ENCODE measurements at regions not wholly inside any gene's neighbourhood (a gene's known extent, or its start where the extent isn't known, plus 50 kb on each side); places are given as distances from the start of the nearest gene placed in this dataset.

DNA sequence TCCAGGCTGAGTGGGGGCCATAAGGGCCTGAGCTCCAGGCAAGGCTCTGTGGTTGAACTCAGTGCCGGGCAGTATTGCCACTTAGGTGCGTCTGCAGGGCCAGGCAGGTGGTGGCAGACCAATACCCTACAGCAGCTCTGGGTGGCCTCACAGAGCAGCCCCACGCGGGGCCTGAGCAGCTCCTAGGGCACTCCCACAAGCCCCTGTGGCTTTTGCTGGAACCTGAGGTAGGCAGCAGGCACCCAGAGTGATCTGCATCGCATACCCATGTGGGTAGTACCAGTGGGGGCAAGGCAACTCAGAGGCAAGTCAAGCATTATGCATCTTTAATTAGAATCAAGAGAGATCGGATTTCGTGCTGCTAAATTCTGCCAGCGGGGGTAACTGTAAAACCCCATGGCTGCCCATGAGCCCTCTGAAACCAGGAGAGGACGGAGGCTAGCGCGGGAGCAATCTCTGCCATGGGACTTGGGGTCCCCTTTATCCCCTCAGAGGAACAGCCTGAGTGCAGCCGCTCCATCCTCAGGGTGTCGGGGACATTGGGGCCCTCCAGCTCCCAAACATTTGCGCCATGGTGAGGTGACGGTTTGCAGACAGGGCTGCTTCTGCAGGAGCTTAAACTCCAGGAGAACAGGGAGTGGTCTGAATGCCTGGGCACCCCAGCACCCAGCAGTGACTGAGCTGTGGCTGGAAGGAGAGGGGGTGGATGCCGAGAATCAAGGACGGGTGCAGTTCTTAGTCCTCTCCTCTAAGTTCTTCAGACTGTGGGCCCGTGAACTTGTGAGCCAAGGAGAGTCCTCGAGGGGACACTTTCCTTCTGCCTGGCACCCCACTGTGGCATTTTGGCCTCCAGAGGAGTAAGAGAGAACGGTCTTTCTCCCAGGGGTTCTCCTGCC is 62.4 kb upstream of the PCSK6 start:
- DNase-seq (ENCODE audit: low read depth, low spot score) = no peak

GRCh38 chr15:101550124-101550523 is 60.6 kb upstream of the PCSK6 start:
- DNase-seq (ENCODE audit: low read depth, low spot score) = no peak

- DNase-seq (ENCODE audit: low read depth, low spot score) = no peak
Observed at GRCh38 chr15:101549647-101550046, 60.1 kb upstream of the PCSK6 start.

DNA sequence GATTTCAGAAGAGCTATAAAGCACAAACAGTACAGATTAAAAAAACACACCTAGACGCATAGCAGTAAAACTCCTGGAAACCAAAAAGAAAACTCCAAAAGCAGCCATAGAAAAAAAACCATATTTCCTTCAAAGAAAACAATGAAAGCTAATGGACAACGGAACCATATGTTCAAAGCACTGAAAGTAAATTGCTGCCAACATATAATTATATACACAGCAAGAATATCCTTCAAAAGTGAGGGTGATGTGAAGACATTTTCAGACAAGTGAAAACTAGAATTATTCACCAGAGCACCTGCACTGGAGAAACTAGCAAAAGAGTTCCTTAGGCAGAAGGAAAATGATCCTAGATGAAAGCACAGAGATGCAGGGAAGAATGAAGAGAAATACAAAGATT is 58.2 kb upstream of the PCSK6 start:
- DNase-seq (ENCODE audit: low read depth, low spot score) = no peak

DNA sequence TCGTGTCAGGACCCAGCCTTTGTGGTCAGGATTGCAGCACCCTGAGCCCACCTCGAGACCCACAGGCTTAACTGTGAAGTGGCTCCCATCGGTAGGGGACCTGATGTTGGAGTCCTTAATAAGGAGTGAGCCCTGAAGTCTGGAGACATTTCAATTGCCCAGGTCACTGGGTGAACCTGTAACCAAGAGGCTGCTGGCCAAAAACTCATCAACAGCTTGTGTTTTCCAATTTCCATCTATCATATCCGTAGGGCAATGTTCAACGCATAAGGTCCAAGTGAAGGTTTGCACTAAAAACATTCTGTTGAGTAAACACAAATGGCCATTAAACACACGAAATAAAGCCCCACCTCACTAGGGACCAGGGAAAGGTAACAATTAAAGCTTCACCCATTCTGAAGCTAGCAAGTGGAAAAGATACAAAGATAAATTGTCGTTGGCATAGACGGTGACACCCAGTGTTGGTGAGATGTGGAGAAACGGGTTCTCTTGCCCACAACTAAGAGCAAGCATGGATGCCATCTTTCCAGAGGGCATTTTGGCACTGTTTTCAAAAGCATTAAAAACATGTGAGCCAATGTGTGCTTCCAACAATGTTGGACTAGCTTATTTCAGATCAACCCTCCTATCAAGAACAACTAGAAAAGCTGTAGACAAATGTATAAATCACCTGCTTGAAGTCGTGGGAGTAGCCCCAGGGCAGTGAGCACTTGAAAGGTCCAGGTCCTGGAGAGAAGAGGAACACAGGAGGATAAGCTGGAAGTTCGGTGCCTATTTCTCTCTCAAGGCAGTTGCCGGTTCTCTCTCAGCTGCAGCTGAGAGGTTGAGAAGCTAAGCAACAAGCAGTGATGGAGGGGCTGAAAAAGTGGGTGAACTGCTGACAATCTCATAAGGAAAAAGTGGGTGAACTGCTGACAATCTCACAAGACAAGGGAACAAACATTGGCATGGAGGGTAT is 56.3 kb upstream of the PCSK6 start:
- no peak for DNase-seq (ENCODE audit: low read depth, low spot score)

GRCh38 chr15:101544613-101544945 is 55.1 kb upstream of the PCSK6 start:
- no peak for DNase-seq (ENCODE audit: low read depth, low spot score)

GRCh38 chr15:101543926-101544612 is 54.6 kb upstream of the PCSK6 start:
- no peak for DNase-seq (ENCODE audit: low read depth, low spot score)

DNA sequence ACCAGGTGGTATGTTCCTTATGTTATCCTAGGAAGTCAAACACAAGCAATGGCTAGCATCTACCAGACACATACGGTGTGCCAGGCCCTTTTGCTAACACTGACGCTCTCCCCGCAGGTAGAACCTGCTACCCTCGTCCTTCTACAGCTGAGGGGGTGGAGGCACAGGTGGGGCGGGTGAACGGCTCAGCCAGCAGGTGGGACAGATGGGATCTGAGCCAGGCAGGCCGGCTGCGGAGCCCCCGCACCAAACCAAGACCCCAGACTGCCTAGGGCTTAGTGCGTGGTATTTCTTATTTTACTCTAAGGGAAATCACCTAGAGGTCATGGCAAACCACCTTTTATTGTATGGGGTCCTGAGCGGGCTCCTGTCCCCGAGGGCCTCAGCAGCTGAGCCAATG is 53.9 kb upstream of the PCSK6 start:
- no peak for DNase-seq (ENCODE audit: low read depth, low spot score)

GRCh38 chr15:101543026-101543390 is 53.5 kb upstream of the PCSK6 start:
- DNase-seq (ENCODE audit: low read depth, low spot score) = no peak

DNA sequence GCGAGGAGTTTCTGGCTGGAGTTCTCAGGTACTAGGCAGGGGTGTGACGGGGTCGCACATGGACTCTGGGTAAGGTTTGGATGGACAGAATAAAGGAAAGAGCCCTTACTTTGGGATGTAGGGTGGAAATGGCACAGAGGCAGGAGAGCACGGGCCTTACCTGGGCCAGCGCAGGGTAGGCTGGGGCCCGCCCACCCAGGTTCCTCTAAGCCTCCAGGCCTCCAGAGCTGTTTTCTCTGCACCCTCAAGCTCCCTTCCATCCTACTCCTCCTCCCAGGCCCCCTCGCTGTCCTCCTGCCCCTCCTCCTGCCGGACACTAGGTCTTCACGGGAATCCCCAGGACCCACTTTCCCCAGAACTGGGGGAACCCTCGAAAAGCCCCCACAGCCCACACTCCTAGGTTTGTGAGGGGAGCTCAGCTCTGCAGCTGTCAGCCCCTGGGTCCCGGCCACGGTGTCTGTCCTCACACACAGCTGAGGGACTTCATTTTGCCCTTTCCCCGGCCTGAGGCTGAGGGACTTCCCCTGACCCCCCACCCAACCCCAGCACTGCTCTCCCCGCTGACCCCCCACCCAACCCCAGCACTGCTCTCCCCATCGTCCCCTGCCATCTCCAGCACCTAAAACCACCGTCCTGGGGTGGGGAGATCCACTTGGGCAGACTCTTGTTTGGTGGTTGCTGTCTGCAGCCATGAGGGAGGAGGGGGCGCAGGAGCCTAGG is 53.0 kb upstream of the PCSK6 start:
- no peak for DNase-seq (ENCODE audit: low read depth, low spot score)

GRCh38 chr15:101541501-101542292 is 52.2 kb upstream of the PCSK6 start:
- no peak for DNase-seq (ENCODE audit: low read depth, low spot score)

DNA sequence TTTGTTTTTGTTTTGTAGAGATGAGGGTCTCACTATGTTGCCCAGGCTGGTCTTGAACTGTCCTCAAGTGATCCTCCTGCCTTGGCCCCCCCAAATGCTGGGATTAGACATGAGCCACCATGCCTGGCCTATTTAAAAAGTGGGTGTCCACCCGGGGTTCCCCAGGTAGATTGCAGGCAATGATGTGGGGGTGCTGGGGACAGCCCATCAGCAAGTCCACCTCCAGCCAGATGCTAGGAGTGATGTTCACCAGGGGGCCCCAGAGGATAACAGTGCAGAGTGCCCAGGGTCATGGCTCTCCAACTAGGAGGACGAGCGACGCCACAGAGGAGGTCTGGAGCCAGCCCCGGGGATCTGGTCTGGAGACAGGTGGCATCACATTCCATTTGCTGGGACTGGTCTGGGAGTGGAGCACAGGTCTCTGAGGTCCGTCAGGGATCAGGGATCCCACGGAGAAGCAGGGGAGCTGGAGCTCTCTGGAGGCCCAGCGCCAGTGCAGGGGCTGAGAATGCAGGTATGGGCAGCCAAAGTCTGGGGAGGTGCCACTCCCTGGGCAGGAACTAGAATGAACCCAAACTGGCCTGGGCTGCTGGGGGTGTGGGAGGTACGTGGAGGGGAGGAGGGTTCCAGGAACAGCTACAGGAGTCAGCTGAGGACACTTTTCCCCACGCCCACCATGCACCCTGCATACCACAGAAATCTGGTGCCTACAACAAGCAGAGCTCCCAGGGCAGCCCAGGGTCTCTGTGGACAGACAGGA is 51.2 kb upstream of the PCSK6 start:
- DNase-seq (ENCODE audit: low read depth, low spot score) = no peak

DNA sequence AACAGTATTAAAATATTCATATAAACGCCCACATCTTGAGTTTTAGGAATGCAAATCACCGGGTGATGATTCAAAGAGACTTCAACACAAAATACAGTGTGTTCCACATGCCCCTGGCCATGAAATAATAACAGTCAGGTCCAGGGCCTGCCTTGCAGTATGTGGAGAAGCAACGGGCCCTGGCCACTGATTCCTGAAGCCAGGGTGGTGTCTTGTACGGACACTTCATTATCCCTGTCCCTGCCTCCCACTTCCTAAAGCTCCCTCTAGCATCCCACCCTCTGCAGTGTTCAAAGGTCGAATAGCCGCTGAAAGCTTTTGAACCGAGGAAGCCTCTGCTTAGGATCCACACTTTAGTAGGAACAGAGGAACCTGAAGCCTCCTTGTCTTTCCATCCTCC is 50.4 kb upstream of the PCSK6 start:
- DNase-seq (ENCODE audit: low read depth, low spot score) = no peak

DNA sequence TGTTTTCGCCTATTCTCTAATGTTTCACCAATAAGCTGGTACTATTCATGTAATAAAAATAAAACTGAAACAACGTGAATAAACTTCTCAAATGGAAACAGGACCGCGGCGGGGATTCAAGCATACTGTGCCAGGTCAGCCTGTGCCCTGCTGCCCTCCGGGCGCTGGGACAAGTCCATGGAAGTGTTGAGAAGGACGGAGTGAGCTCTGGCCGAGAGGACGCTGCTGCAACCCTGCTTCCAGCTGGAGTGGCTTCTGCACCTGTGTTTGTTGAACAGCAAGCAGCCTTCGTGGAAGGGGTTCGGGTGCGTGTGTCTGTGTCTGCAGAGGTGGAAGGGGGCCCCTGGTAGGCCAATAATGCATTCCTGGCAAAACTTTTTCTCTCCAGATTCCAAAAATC is 50.0 kb upstream of the PCSK6 start:
- no peak for DNase-seq (ENCODE audit: low read depth, low spot score)
